ENCODE measurements at regions not wholly inside any gene's neighbourhood (a gene's known extent, or its start where the extent isn't known, plus 50 kb on each side); places are given as distances from the start of the nearest gene placed in this dataset.

DNA sequence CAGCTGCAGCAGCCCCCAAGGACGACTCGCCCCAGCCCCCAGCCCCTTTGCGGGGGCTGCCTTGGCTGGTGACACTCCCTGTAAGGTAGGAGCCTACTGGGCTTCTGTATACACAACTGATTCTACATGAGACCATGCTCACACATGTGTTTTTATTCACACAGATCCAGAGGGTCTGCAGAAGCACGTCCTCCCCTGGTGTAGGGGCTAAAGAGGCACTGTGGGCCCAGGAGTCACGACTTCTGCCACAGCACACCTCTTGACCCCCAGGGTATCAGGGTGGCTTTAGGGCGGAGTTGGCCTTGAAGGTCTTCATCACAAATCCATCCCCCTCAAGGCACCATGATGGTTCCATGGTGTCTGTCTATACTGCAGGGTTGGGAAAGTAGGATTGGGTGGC, 931.2 kb downstream of the TBC1D22A start:
- TF ChIP-seq EZH2 (IDR thresholded peaks at IDR 0.05; ENCODE audit: low read length, unreplicated experiment) = no peak
- TF ChIP-seq, protein P1, sequence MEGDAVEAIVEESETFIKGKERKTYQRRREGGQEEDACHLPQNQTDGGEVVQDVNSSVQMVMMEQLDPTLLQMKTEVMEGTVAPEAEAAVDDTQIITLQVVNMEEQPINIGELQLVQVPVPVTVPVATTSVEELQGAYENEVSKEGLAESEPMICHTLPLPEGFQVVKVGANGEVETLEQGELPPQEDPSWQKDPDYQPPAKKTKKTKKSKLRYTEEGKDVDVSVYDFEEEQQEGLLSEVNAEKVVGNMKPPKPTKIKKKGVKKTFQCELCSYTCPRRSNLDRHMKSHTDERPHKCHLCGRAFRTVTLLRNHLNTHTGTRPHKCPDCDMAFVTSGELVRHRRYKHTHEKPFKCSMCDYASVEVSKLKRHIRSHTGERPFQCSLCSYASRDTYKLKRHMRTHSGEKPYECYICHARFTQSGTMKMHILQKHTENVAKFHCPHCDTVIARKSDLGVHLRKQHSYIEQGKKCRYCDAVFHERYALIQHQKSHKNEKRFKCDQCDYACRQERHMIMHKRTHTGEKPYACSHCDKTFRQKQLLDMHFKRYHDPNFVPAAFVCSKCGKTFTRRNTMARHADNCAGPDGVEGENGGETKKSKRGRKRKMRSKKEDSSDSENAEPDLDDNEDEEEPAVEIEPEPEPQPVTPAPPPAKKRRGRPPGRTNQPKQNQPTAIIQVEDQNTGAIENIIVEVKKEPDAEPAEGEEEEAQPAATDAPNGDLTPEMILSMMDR (conservative IDR thresholded peaks at IDR 0.05; ENCODE audit: low read depth, low read length) = no peak
- TF ChIP-seq EZH2phosphoT487 (IDR thresholded peaks at IDR 0.05; ENCODE audit: borderline replicate concordance, low read length) = no peak

Data from PC-3 (cell line).